Endothelial cell (in vitro differentiated cells): ENCODE measurements at regions not wholly inside any gene's neighbourhood (a gene's known extent, or its start where the extent isn't known, plus 50 kb on each side); places are given as distances from the start of the nearest gene placed in this dataset.
A peak's percentile ranks its signal among the peaks of the same experiment; 100 is the strongest.
"Not testable (repeated sequence)": the region's sequence is repeated elsewhere in the genome, so short reads cannot be mapped to it uniquely, and the experiment has no call there.

ENCODE experiments used
- DNase-seq: peaks from one replicate; pipeline ENCODE4 v3.0.0; 2021; ENCODE audit warnings: low spot score
- H3K27ac Mint-ChIP-seq: one replicate; pipeline ENCODE4 v1.8.0; 2021; ENCODE audit warnings: mixed read lengths, inconsistent platforms; ENCODE audit not compliant: unreplicated experiment
- H3K27me3 Mint-ChIP-seq: one replicate; pipeline ENCODE4 v1.8.0; 2021; ENCODE audit warnings: mild to moderate bottlenecking, moderate library complexity, mixed read lengths, inconsistent platforms; ENCODE audit not compliant: unreplicated experiment
- H3K36me3 Mint-ChIP-seq: one replicate; pipeline ENCODE4 v1.8.0; 2021; ENCODE audit warnings: mild to moderate bottlenecking, low read depth, mixed read lengths, inconsistent platforms; ENCODE audit not compliant: unreplicated experiment
- H3K4me1 Mint-ChIP-seq: one replicate; pipeline ENCODE4 v1.8.0; 2021; ENCODE audit warnings: mild to moderate bottlenecking, mixed read lengths, inconsistent platforms; ENCODE audit not compliant: unreplicated experiment
- H3K4me3 Mint-ChIP-seq: one replicate; pipeline ENCODE4 v1.8.0; 2021; ENCODE audit warnings: mild to moderate bottlenecking, mixed read lengths, inconsistent platforms; ENCODE audit not compliant: unreplicated experiment
- H3K9me3 Mint-ChIP-seq: one replicate; pipeline ENCODE4 v1.8.0; 2021; ENCODE audit warnings: mixed read lengths, inconsistent platforms; ENCODE audit not compliant: unreplicated experiment
- CTCF ChIP-seq: fragments of 200-600 bp; sonication (generic); IDR thresholded peaks from one replicate; pipeline ENCODE4 v1.5.0; 2021; ENCODE audit warnings: antibody characterized with exemption; ENCODE audit not compliant: unreplicated experiment

- Mint-ChIP-seq H3K4me1 (peaks cover 9% of the 10 kb centered on the region), H3K9me3 (no peaks in the 10 kb centered on the region), H3K36me3 (no peaks in the 10 kb centered on the region), H3K27me3 (no peaks in the 10 kb centered on the region), H3K4me3 (no peak overlapping the region), H3K27ac (peak overlapping the region; percentile 79)
- TF ChIP-seq CTCF = no peak
- DNase-seq = no peak
Measured at GRCh38 chr14:96705422-96706092, 91.6 kb upstream of the VRK1 start.

GRCh38 chr14:96706893-96707292, 90.3 kb upstream of the VRK1 start:
- TF ChIP-seq CTCF = no peak
- no peaks in the 10 kb centered on the region for H3K27me3 Mint-ChIP-seq
- peaks cover 9% of the 10 kb centered on the region for H3K4me1 Mint-ChIP-seq
- no peak overlapping the region for H3K27ac Mint-ChIP-seq
- H3K36me3 Mint-ChIP-seq = no peaks in the 10 kb centered on the region
- no peak overlapping the region for H3K4me3 Mint-ChIP-seq
- no peak for DNase-seq
- H3K9me3 Mint-ChIP-seq = no peaks in the 10 kb centered on the region

- Mint-ChIP-seq H3K27me3 (no peaks in the 10 kb centered on the region), H3K4me3 (no peak overlapping the region), H3K9me3 (no peaks in the 10 kb centered on the region), H3K4me1 (peaks cover 8% of the 10 kb centered on the region), H3K36me3 (no peaks in the 10 kb centered on the region), H3K27ac (no peak overlapping the region)
- DNase-seq = no peak
- TF ChIP-seq CTCF = no peak
Measured at GRCh38 chr14:96710060-96710666, 87.0 kb upstream of the VRK1 start.

GRCh38 chr14:96711559-96712267, 85.5 kb upstream of the VRK1 start:
- H3K4me1 Mint-ChIP-seq = no peaks in the 10 kb centered on the region
- H3K9me3 Mint-ChIP-seq = no peaks in the 10 kb centered on the region
- no peak for DNase-seq
- H3K36me3 Mint-ChIP-seq = no peaks in the 10 kb centered on the region
- TF ChIP-seq CTCF = no peak
- H3K27ac Mint-ChIP-seq = no peak overlapping the region
- no peaks in the 10 kb centered on the region for H3K27me3 Mint-ChIP-seq
- no peak overlapping the region for H3K4me3 Mint-ChIP-seq

GRCh38 chr14:96713426-96713825, 83.8 kb upstream of the VRK1 start:
- Mint-ChIP-seq H3K27me3 (no peaks in the 10 kb centered on the region), H3K9me3 (no peaks in the 10 kb centered on the region), H3K4me3 (no peak overlapping the region), H3K4me1 (no peaks in the 10 kb centered on the region), H3K27ac (no peak overlapping the region), H3K36me3 (no peaks in the 10 kb centered on the region)
- TF ChIP-seq CTCF = no peak
- no peak for DNase-seq

GRCh38 chr14:96714537-96714936, 82.6 kb upstream of the VRK1 start:
- not testable (repeated sequence) for H3K4me1 Mint-ChIP-seq, H3K9me3 Mint-ChIP-seq, H3K4me3 Mint-ChIP-seq, H3K27ac Mint-ChIP-seq, DNase-seq, H3K27me3 Mint-ChIP-seq, H3K36me3 Mint-ChIP-seq
